ENCODE measurements at regions not wholly inside any gene's neighbourhood (a gene's known extent, or its start where the extent isn't known, plus 50 kb on each side); places are given as distances from the start of the nearest gene placed in this dataset.

DNA sequence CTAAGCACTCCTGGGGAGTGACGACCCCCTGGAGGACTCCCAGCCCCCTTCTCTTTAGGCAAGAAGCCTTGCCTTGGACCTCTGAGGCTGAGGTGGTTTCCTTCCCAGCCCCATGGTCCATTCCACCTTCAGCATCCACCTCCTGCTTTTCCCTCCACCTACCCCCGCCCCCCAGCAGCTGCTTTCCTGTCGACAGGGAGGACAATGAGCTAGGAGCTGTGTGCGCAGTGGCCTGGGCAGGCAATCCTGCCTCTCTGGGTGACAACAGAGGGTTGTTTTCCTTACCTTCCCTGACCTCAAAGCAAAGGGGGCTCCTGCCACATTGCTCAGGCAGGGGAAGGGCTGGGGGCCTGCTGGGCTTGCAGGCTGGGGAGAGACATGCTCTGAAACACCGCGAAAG is 123.5 kb downstream of the BCOR start:
- DNase-seq, result no peak

DNA sequence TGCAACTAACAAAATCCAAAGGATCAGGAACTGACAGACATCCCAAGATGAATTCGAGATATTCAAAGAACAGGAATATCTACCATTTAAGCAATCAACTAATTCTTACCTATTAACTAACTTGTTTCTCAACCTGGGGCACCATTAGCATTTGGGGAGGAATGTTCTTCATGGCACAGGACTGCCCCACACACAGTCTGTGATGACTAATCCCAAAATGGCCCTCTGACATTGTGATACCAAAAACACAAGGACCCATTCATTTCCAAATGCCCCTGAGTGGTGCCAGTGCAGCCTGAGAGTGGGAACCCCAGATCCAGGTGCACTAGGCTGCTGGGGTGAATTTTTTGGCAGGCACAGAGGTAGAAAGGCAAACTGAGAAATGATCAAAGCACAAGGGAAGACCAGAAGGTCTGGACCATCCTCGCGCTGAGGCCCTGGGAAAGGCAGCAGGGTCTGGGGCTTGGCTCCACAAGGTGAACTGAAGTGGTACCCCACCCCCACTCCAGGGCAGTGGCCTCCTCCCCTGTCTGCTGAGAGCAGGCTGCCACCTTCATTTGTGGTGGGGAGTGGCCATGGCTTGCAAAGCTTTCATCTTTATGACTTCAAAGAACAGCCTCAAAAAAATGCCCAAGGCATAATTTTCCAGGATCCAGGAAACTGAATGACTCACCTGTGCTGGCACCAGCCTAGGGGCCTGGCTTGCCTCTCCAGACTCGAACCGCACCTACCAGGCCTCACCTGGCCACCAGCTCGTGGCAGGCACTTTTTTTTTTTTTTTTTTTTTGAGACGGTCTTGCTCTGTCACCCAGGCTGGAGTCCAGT is 122.4 kb downstream of the BCOR start:
- DNase-seq, result no peak

DNA sequence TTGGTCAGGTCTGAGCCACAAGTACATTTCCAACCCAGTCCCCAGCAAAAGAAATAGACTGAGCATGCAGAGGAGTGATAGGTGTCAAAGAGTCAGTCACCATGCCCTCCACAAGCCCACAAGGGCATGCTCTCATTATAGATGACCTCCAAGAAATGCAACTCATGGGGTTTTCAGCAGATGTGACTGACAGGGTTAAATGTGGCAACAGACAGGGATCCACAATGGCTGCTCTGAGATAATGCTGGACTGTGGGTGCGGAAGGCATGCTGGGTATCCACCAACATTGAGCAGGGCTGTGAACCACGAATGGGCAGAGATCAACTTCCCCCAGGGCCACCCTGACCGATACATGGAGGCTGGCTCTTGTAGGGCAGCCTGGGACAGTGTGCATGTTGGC is 115.8 kb downstream of the BCOR start:
- DNase-seq, result no peak

DNA sequence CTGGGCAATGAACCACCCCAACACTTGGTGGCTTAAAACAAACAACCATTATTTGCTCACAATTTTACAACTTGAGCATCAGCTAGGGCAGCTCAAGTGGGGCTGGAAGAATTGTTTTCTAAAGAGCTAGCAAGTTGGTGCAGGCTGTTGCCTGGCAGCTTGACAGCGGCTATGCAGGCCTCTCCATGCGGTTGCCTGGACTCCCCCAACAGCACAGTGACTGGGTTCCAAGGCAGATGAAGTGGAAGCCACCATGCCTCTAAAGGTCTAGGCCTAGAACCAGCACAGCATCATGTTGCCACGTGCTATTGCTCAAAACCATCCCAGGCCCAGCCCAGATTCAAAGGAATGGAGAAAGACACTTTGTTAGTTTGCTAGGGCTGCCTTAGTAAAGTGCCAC is 114.8 kb downstream of the BCOR start:
- no peak for DNase-seq

DNA sequence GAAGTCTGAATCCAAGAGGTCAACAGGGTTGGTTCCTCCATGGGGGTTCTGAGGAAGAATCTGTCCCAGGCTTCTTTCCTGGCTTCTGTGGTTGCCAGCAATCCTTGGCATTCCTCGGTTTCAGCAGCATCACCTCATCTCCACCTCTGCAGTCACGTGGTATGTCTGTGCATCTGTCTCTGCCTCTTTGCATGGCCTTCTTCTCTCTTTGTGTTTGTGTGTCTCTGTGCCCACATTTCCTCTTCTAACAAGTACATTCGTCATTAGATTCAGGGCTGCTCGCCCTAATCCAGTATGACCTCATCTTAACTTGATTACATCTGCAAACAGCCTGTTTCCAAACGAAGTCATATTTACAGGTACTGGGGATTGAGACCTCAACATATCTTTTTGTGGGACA is 114.0 kb downstream of the BCOR start:
- DNase-seq, result no peak

DNA sequence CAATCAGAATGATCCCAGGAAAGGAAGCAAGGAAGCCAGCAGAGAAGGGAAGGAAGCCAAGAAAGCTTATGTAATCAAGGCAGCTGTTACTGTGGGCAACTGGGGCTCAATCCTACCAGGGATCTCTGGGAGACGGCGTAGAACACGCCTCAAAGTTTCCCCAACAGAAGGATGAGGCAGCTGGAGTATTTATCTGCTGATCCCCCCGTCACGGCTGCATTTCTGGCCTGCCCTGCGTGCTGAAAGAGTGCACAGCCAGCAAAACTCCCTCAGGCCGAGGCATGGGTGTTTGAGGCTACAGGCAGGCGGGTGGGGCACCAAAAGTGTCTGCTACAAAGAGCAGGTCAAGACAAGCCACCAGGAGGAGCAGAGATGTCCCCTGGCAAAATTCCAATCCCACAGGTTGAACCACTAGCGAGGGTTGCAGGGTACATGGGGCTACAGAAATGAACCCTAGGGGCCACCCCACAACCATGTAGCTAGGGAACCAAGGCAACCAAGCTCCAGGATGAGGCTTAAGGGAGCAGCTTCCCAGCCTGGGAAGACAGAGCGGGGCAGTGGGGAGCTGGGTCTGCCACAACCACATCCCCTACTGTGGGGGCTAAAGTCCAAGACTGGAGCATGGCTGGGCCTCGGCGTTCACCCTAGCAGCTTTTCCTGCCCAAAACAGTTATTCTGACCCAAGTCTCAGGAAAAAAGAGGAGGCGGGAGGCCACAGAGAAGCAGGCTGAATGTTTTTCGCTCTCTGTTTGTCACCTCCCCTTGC is 113.4 kb downstream of the BCOR start:
- DNase-seq, result no peak

DNA sequence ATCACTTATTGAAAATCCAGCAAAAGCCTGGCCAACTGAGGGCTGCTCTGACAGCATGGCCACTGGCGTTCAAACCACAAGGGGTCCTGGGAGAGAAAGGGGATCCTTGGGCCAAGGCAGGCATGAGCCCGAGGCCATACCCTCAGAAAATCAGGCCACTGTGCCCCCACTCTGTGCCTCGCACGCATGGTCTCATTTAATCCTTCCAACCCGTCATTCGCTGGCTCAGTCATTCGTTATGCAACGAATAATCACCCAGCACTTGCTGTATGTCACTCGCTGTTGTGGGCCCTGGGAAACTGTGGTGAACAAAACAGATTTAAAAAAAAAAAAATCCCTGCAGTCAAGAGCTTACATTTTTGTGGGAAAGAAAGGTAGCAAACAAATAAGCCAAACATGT is 112.7 kb downstream of the BCOR start:
- no peak for DNase-seq

DNA sequence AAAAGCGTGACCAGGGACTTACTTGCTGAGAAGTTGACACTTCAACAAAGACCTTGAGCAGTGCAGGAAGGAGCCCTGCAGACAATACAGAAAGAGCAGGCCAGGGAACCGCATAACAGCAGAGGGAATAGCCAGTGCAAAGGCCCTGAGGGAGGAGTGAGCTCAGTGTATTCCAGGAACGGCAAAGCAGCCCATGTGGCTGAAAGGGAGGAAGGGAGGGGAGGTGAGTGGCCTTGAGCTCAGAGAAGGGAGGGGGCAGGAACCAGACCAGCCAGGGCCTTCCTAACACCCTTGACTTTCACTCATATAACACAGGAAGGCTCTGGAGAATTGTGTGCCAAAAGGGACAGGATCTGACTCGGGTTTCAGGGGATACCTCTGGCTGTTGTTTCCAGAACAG is 112.2 kb downstream of the BCOR start:
- DNase-seq, result no peak

DNA sequence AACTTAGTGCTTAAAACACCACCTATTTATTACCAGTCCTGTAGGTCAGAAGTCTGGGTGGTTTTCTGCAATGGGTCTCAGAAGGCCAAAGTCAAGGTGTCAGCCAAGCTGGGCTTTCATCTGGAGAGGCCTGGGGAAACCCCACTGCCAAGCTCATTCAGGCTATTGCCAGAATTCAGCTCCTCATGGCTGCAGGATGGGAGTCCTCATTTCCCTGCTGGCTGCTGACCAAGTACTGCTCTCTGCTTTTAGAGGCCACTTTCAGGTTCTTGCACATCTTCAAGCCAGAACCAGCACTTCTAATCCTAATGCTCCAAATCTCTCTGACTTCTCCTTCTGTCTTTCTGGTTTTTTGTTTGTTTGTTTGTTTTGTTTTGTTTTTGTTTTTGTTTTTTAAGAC is 109.3 kb downstream of the BCOR start:
- no peak for DNase-seq

DNA sequence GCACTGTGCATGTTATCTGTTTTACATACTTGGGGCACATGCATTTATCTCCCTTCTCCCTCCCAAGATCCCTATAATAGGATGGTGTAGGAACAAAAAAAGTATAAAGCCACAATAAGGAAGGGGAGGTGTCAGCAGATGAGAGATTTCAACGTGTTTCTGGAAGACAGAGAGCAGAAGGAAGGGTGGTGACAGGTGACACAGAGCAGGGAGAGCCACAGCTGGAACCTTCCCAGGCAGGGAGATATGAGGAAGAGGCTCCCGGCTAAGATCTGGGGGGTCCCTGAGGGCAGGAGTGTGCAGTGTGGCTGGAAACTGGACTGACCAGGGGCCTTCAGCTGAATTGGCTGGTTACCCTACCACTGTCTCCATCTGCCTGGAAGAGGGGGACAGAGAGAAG is 107.4 kb downstream of the BCOR start:
- no peak for DNase-seq

DNA sequence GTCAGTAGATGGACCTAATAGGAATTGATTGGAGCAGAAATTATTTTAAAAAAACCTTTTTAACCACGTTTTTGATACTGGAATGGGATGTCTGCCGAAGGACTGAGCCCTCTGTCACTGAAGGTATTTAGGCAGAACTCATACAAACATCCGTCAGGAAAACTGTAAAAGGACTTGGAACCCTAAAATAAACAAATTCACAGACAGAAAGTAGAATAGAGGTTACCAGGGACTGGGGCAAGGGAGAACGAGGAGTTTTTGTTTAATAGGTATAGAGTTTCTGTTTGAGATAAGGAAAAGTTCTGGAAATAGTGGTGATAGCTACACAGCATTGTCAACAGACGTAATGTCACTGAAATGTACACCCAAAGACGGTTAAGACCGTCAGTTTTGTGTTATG is 105.5 kb downstream of the BCOR start:
- DNase-seq, result no peak

DNA sequence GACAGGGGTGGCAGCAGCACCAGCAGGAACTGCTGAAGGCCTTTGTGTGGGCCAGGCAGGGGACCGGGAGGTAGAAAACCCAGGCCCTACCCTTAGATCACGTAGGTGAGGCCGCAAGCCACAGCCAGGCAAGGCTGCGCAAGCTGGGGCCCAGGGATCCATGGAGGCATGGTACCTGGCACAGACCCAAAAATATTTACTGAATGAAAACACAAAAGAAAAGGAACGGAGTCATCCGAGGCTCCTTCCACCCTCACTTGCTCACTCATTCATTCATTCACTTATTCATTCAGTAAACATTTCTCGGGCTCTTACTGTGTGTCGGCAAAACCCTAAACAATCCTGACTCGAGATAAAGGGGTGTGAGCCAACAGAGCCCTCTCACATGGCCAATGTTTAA is 102.3 kb downstream of the BCOR start:
- no peak for DNase-seq

DNA sequence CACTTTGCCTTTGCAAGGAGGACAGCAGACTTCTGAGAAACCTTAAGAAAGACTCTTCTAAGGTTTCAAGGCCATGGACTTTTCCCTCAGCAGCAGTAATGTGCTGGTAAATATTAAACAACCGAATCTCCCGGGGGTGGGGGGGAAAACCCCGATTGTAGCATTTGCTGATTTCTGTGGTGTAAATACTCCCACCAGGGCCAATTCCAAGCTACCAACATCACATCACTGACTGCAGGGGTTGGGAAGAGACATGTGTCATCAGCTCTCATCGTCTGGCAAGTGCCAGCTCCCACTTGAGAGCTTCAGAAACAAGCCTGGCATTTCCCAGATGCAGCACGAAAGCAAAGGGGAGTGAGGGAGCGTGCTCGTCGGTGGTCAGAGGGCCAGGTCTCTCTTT is 101.2 kb downstream of the BCOR start:
- DNase-seq, result no peak

DNA sequence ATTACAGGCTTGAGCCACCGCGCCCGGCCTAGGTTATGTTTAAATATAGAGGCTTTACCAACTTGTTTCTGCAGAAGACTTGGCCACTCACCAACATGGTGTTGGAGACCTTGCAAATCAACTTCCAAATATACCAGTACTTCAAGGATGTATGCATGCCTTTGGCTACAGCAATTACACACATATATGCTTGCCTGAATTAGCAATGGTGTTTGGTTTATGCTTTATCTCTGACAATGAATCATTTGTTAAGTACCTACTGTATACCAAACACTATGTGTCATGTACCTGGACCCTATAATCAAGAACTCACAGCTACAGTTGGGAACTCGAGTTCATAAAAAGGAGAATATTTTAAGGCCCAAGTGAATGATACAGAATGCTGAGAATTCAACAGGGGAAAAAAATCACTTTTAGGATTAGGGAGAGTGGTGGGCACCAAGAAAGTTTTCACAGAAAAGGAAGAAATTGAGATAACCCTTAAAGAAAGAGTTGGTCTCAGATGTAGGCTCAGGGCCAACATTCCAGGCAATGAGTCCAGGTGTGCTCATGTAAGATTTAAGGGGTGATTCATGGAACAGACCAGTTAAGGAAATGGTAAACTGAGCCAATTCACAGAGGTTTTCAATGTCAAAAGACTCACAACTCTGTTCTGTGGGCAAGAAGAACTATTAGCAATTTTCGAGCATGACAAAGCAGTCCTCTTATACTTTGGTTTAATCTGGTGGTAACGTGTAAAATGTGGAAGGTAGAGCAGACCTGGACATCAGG is 98.9 kb downstream of the BCOR start:
- no peak for DNase-seq

All from activated T-cell treated with anti-CD3 and anti-CD28 coated beads for 4 hours (primary cell).